ENCODE measurements at regions not wholly inside any gene's neighbourhood (a gene's known extent, or its start where the extent isn't known, plus 50 kb on each side); places are given as distances from the start of the nearest gene placed in this dataset.

- no peak overlapping the region for H3K4me2 ChIP-seq (ENCODE audit: insufficient read depth, insufficient read length, low read length)
- no peak overlapping the region for H3K27ac Mint-ChIP-seq
- no peak for TF ChIP-seq CTCF (conservative IDR thresholded peaks at IDR 0.05)
- no peak overlapping the region for H3K4me3 Mint-ChIP-seq
- no peaks in the 10 kb centered on the region for H3K79me1 ChIP-seq (ENCODE audit: insufficient read depth, low read depth, low read length, poor library complexity, severe bottlenecking)
- H3K9me3 Mint-ChIP-seq = no peaks in the 10 kb centered on the region
- H4K5ac ChIP-seq (ENCODE audit: insufficient read length, low read depth, low read length) = no peak overlapping the region
- H3K23me2 ChIP-seq (ENCODE audit: insufficient read length, low read depth, low read length, poor library complexity, severe bottlenecking) = no peaks in the 10 kb centered on the region
- H2BK120ac ChIP-seq (ENCODE audit: low read depth, low read length, poor library complexity, severe bottlenecking) = no peak overlapping the region
- no peak overlapping the region for H3K18ac ChIP-seq (ENCODE audit: insufficient read length, low read depth, low read length)
- no peak overlapping the region for H2BK12ac ChIP-seq (ENCODE audit: insufficient read length, low read depth, low read length)
- no peak overlapping the region for H3K23ac ChIP-seq (ENCODE audit: insufficient read length, low read depth, low read length)
- no peak for DNase-seq
- no peak overlapping the region for H3T11ph ChIP-seq (ENCODE audit: low read length)
- no peak overlapping the region for H3K56ac ChIP-seq (ENCODE audit: insufficient read length, low read depth, low read length)
- H2AFZ ChIP-seq (ENCODE audit: low read length) = no peak overlapping the region
- peaks cover 5% of the 10 kb centered on the region; the same call in 1 of the 2 replicates for H3K27me3 ChIP-seq (ENCODE audit: insufficient read depth, low read length)
- H3K4me1 Mint-ChIP-seq = peaks cover 4 to 5% of the 10 kb centered on the region in 2 experiments
- H3K27ac ChIP-seq (ENCODE audit: insufficient read length, low read depth, low read length) = no peak overlapping the region
- H4K91ac ChIP-seq (ENCODE audit: insufficient read length, low read depth, low read length) = no peak overlapping the region
- H3K36me3 Mint-ChIP-seq (ENCODE audit: insufficient read depth in 1 of 3, low read depth in 3 of 3) = no peaks in the 10 kb centered on the region
- no peak overlapping the region for H2BK5ac ChIP-seq (ENCODE audit: insufficient read length, low read length)
- peaks cover 60% of the 10 kb centered on the region for H3K27me3 Mint-ChIP-seq (ENCODE audit: low read depth)
- no peak overlapping the region for H4K8ac ChIP-seq (replicated peaks; ENCODE audit: insufficient read length, low read depth, low read length)
- WGBS (ENCODE audit: extremely low coverage, insufficient read length, low lambda C conversion rate) = no CpG with 5 or more reads among the region's 5 CpGs
- H3K4me1 ChIP-seq (ENCODE audit: insufficient read depth, low read length) = no peaks in the 10 kb centered on the region
- no peaks in the 10 kb centered on the region for H3K79me2 ChIP-seq (ENCODE audit: insufficient read depth, low read length)
- no peaks in the 10 kb centered on the region for H4K20me1 ChIP-seq (ENCODE audit: control insufficient read depth, insufficient read depth, insufficient read length)
- H2AK5ac ChIP-seq (ENCODE audit: insufficient read length, low read length) = no peak overlapping the region
- H2BK15ac ChIP-seq (ENCODE audit: low read depth, low read length) = no peak overlapping the region
- H3K14ac ChIP-seq (ENCODE audit: insufficient read depth, low read length) = no peak overlapping the region
- no peak overlapping the region for H3K9ac ChIP-seq (ENCODE audit: extremely low read depth, insufficient read length, low read length)
- no peaks in the 10 kb centered on the region for H3K9me3 ChIP-seq (ENCODE audit: control insufficient read depth, low read depth, low read length)
- H3K4ac ChIP-seq (ENCODE audit: low read depth, low read length) = no peak overlapping the region
- no peak overlapping the region for H2BK20ac ChIP-seq (ENCODE audit: low read depth, low read length, poor library complexity, severe bottlenecking)
Observed at GRCh38 chr6:95227351-95227750, 350.0 kb upstream of the MANEA start.

Data from H9 (cell line).